WTC11 (cell line): ENCODE measurements at regions not wholly inside any gene's neighbourhood (a gene's known extent, or its start where the extent isn't known, plus 50 kb on each side); places are given as distances from the start of the nearest gene placed in this dataset.

ENCODE experiments used
- ATAC-seq: fragments of 200-7000 bp; cut with Tn5 transposase; 2 replicates; pipeline ENCODE4 v1.10.0; 2021; ENCODE audit warnings: mild to moderate bottlenecking, moderate library complexity
- CTCF ChIA-PET: fragments of 300-600 bp; sonication (Branson Sonifier 250); formaldehyde crosslinking; loops from one replicate; lab custom pipeline; 2021; ENCODE audit warnings: antibody characterized with exemption; lab: Charles Lee
- POLR2A ChIA-PET: fragments of 350-600 bp; sonication (Branson Sonifier 250); formaldehyde crosslinking; loops from one replicate; lab custom pipeline; 2021; ENCODE audit warnings: antibody characterized with exemption; lab: Charles Lee
- DNase-seq: peaks from one replicate; pipeline ENCODE4 v3.0.0; 2021; ENCODE audit warnings: low spot score
- H3K27ac Mint-ChIP-seq: 2 replicates; pipeline ENCODE4 v1.8.0; 2021; ENCODE audit warnings: mixed read lengths
- H3K27me3 Mint-ChIP-seq: 2 replicates; pipeline ENCODE4 v1.8.0; 2021; ENCODE audit warnings: low read depth, mild to moderate bottlenecking, moderate library complexity, mixed read lengths
- H3K36me3 Mint-ChIP-seq: 2 replicates; pipeline ENCODE4 v1.8.0; 2021; ENCODE audit warnings: mixed read lengths
- H3K4me1 Mint-ChIP-seq: 2 replicates; pipeline ENCODE4 v1.8.0; 2022; ENCODE audit warnings: mixed read lengths
- H3K4me3 Mint-ChIP-seq: 2 replicates; pipeline ENCODE4 v1.8.0; 2021; ENCODE audit warnings: mild to moderate bottlenecking, moderate library complexity, mixed read lengths
- H3K9me3 Mint-ChIP-seq: 2 replicates; pipeline ENCODE4 v1.8.0; 2021; ENCODE audit warnings: mixed read lengths
- CDX4 ChIP-seq: fragments of 250-450 bp; sonication (Bioruptor Pico); IDR thresholded peaks from 2 replicates; pipeline ENCODE4 v1.9.0; 2021; ENCODE audit warnings: moderate library complexity, mild to moderate bottlenecking, inconsistent platforms, borderline replicate concordance
- ERG ChIP-seq: fragments of 250-450 bp; sonication (Bioruptor Pico); IDR thresholded peaks from 2 replicates; pipeline ENCODE4 v1.8.0; 2021; ENCODE audit warnings: mild to moderate bottlenecking
- FOXK1 ChIP-seq: sonication (generic); formaldehyde crosslinking; IDR thresholded peaks from 2 replicates; pipeline ENCODE4 v1.8.0; 2022; ENCODE audit warnings: mild to moderate bottlenecking, moderate library complexity, missing genetic modification reagents
- GABPB1 ChIP-seq: sonication (generic); formaldehyde crosslinking; IDR thresholded peaks from 2 replicates; pipeline ENCODE4 v1.8.1; 2023; ENCODE audit warnings: mild to moderate bottlenecking, missing genetic modification reagents
- HMGXB4 ChIP-seq: sonication (generic); formaldehyde crosslinking; IDR thresholded peaks from 2 replicates; pipeline ENCODE4 v1.8.1; 2023; ENCODE audit warnings: mild to moderate bottlenecking, moderate library complexity, missing genetic modification reagents
- JUN ChIP-seq: sonication (generic); formaldehyde crosslinking; IDR thresholded peaks from 2 replicates; pipeline ENCODE4 v1.8.0; 2023; ENCODE audit warnings: mild to moderate bottlenecking, missing genetic modification reagents
- MAX ChIP-seq: sonication (generic); formaldehyde crosslinking; IDR thresholded peaks from 2 replicates; pipeline ENCODE4 v1.8.0; 2022; ENCODE audit warnings: mild to moderate bottlenecking, missing genetic modification reagents
- MLX ChIP-seq: sonication (generic); formaldehyde crosslinking; IDR thresholded peaks from 2 replicates; pipeline ENCODE4 v1.8.1; 2023; ENCODE audit warnings: mild to moderate bottlenecking, missing genetic modification reagents, moderate library complexity
- MYBL2 ChIP-seq: sonication (generic); formaldehyde crosslinking; IDR thresholded peaks from 2 replicates; pipeline ENCODE4 v1.8.1; 2023; ENCODE audit warnings: mild to moderate bottlenecking, moderate library complexity, missing genetic modification reagents
- NFATC4 ChIP-seq: fragments of 250-450 bp; sonication (Bioruptor Pico); IDR thresholded peaks from 2 replicates; pipeline ENCODE4 v1.9.0; 2021; ENCODE audit warnings: mild to moderate bottlenecking
- NFE2L1 ChIP-seq: sonication (generic); formaldehyde crosslinking; IDR thresholded peaks from 2 replicates; pipeline ENCODE4 v1.8.1; 2023; ENCODE audit warnings: missing genetic modification reagents
- NR3C1 ChIP-seq: sonication (generic); formaldehyde crosslinking; conservative IDR thresholded peaks from 2 replicates; pipeline ENCODE4 v1.8.1; 2023; ENCODE audit warnings: low read depth, mild to moderate bottlenecking, missing genetic modification reagents
- OVOL2 ChIP-seq: fragments of 250-450 bp; sonication (Bioruptor Pico); IDR thresholded peaks from 2 replicates; pipeline ENCODE4 v1.9.0; 2021; ENCODE audit warnings: mild to moderate bottlenecking, borderline replicate concordance
- PRRX2 ChIP-seq: fragments of 250-450 bp; sonication (Bioruptor Pico); IDR thresholded peaks from 2 replicates; pipeline ENCODE4 v1.8.0; 2021; ENCODE audit warnings: mild to moderate bottlenecking
- RORB ChIP-seq: fragments of 250-450 bp; sonication (Bioruptor Pico); IDR thresholded peaks from 2 replicates; pipeline ENCODE4 v1.9.0; 2021; ENCODE audit warnings: mild to moderate bottlenecking
- SMAD4 ChIP-seq: sonication (generic); formaldehyde crosslinking; IDR thresholded peaks from 2 replicates; pipeline ENCODE4 v1.8.0; 2022; ENCODE audit warnings: mild to moderate bottlenecking, missing genetic modification reagents
- SOX15 ChIP-seq: fragments of 250-450 bp; sonication (Bioruptor Pico); IDR thresholded peaks from 2 replicates; pipeline ENCODE4 v1.9.0; 2021; ENCODE audit warnings: mild to moderate bottlenecking
- TEAD4 ChIP-seq: sonication (generic); formaldehyde crosslinking; IDR thresholded peaks from 2 replicates; pipeline ENCODE4 v1.8.0; 2022; ENCODE audit warnings: mild to moderate bottlenecking, missing genetic modification reagents
- USF2 ChIP-seq: sonication (generic); formaldehyde crosslinking; IDR thresholded peaks from 2 replicates; pipeline ENCODE4 v1.8.1; 2023; ENCODE audit warnings: mild to moderate bottlenecking, missing genetic modification reagents, moderate library complexity
- ZBTB21 ChIP-seq: sonication (generic); formaldehyde crosslinking; IDR thresholded peaks from 2 replicates; pipeline ENCODE4 v1.8.1; 2023; ENCODE audit warnings: mild to moderate bottlenecking, missing genetic modification reagents, borderline replicate concordance
- ZBTB43 ChIP-seq: sonication (generic); formaldehyde crosslinking; IDR thresholded peaks from 2 replicates; pipeline ENCODE4 v1.8.1; 2023; ENCODE audit warnings: mild to moderate bottlenecking, missing genetic modification reagents
- ZNF425 ChIP-seq: fragments of 250-450 bp; sonication (Bioruptor Pico); conservative IDR thresholded peaks from 2 replicates; pipeline ENCODE4 v1.9.0; 2021; ENCODE audit warnings: mild to moderate bottlenecking
- ZSCAN18 ChIP-seq: fragments of 250-450 bp; sonication (Bioruptor Pico); IDR thresholded peaks from 2 replicates; pipeline ENCODE4 v2.1.2; 2022; ENCODE audit warnings: mild to moderate bottlenecking, moderate library complexity

GRCh38 chr2:100741880-100742276, 78.1 kb upstream of the NPAS2 start:
- no peak overlapping the region for H3K27ac Mint-ChIP-seq
- DNase-seq = no peak
- POLR2A ChIA-PET = no interaction called here
- ATAC-seq = no peak
- no peak overlapping the region for H3K4me3 Mint-ChIP-seq
- H3K4me1 Mint-ChIP-seq = no peaks in the 10 kb centered on the region
- no peaks in the 10 kb centered on the region for H3K36me3 Mint-ChIP-seq
- CTCF ChIA-PET = no interaction called here
- no peaks in the 10 kb centered on the region for H3K27me3 Mint-ChIP-seq
- TF ChIP-seq NFE2L1 (CRISPR knock-in tag) = no peak
- TF ChIP-seq USF2 = no peak
- TF ChIP-seq MYBL2 (CRISPR knock-in tag) = no peak
- TF ChIP-seq CDX4 = no peak
- TF ChIP-seq ZNF425 = no peak
- TF ChIP-seq ZBTB21 (CRISPR knock-in tag) = no peak
- no peak for TF ChIP-seq MAX (CRISPR knock-in tag)
- TF ChIP-seq TEAD4 = no peak
- TF ChIP-seq FOXK1 (CRISPR knock-in tag) = no peak
- no peak for TF ChIP-seq MLX
- TF ChIP-seq SMAD4 (CRISPR knock-in tag) = no peak
- TF ChIP-seq NFATC4 = no peak
- peaks cover 3% of the 10 kb centered on the region; the same call in 1 of the 2 replicates for H3K9me3 Mint-ChIP-seq

- DNase-seq (no peak), ATAC-seq (no peak)
- Mint-ChIP-seq H3K36me3 (no peaks in the 10 kb centered on the region), H3K4me3 (no peak overlapping the region), H3K27ac (no peak overlapping the region), H3K27me3 (no peaks in the 10 kb centered on the region), H3K4me1 (no peaks in the 10 kb centered on the region), H3K9me3 (peaks cover 3% of the 10 kb centered on the region; the same call in 1 of the 2 replicates)
- TF ChIP-seq JUN (no peak), ERG (CRISPR knock-in tag) (no peak), RORB (no peak), ZBTB43 (CRISPR knock-in tag) (no peak), ZSCAN18 (CRISPR knock-in tag) (no peak), GABPB1 (CRISPR knock-in tag) (no peak), HMGXB4 (CRISPR knock-in tag) (no peak), OVOL2 (CRISPR knock-in tag) (no peak), PRRX2 (CRISPR knock-in tag) (no peak), NR3C1 (CRISPR knock-in tag) (no peak), TEAD4 (no peak), SOX15 (CRISPR knock-in tag) (no peak)
- ChIA-PET POLR2A (no interaction called here), CTCF (no interaction called here)
These were observed 77.4 kb upstream of the NPAS2 start for GRCh38 chr2:100742277-100743254.
